DND-41 (cell line): ENCODE measurements at regions not wholly inside any gene's neighbourhood (a gene's known extent, or its start where the extent isn't known, plus 50 kb on each side); places are given as distances from the start of the nearest gene placed in this dataset.

Experiments used
- CTCF ChIP-seq: IDR thresholded peaks from 2 replicates; pipeline ENCODE4 v1.5.1; 2012; ENCODE audit warnings: borderline replicate concordance, low read length, moderate library complexity, mild to moderate bottlenecking; ENCODE audit not compliant: poor library complexity, severe bottlenecking; ENCODE audit errors: extremely low read depth
- EZH2 ChIP-seq: IDR thresholded peaks from 3 replicates; pipeline ENCODE4 v1.6.1; 2012; ENCODE audit warnings: borderline replicate concordance, low read depth, mild to moderate bottlenecking, moderate library complexity, low read length, inconsistent platforms; ENCODE audit not compliant: severe bottlenecking

- TF ChIP-seq CTCF (no peak), EZH2 (no peak)
Observed at GRCh38 chr7:156009569-156009968, 197.3 kb upstream of the SHH start.
